Large intestine (tissue), 3 donors: ENCODE measurements at regions not wholly inside any gene's neighbourhood (a gene's known extent, or its start where the extent isn't known, plus 50 kb on each side); places are given as distances from the start of the nearest gene placed in this dataset.

ENCODE experiments used
- DNase-seq, 2 donors: peaks; one replicate each; pipeline versions ENCODE4 v3.0.0 to v3.0.0-alpha.2; 2013
- H3K27ac ChIP-seq: one replicate; pipeline ENCODE4 v1.5.1; 2013; ENCODE audit warnings: low read length
- H3K27me3 ChIP-seq: 2 replicates; pipeline ENCODE4 v1.6.1; 2013; ENCODE audit warnings: low read length; ENCODE audit not compliant: control insufficient read depth, insufficient read depth
- H3K36me3 ChIP-seq: 2 replicates; pipeline ENCODE4 v1.6.1; 2013; ENCODE audit warnings: low read length; ENCODE audit not compliant: control insufficient read depth, insufficient read depth
- H3K4me1 ChIP-seq: one replicate; pipeline ENCODE4 v1.6.1; 2013; ENCODE audit warnings: low read length; ENCODE audit not compliant: control insufficient read depth, insufficient read depth
- H3K4me3 ChIP-seq: one replicate; pipeline ENCODE4 v1.5.1; 2013; ENCODE audit warnings: low read length
- H3K9me3 ChIP-seq: one replicate; pipeline ENCODE4 v1.6.1; 2013; ENCODE audit warnings: mild to moderate bottlenecking, low read depth, low read length, moderate library complexity; ENCODE audit not compliant: control insufficient read depth
- WGBS: methylation state at CpG from one replicate; pipeline ENCODE4 v1.1.5; 2013; ENCODE audit warnings: low lambda C conversion rate; ENCODE audit not compliant: insufficient coverage; 5-methylcytosine and 5-hydroxymethylcytosine counted together

DNA sequence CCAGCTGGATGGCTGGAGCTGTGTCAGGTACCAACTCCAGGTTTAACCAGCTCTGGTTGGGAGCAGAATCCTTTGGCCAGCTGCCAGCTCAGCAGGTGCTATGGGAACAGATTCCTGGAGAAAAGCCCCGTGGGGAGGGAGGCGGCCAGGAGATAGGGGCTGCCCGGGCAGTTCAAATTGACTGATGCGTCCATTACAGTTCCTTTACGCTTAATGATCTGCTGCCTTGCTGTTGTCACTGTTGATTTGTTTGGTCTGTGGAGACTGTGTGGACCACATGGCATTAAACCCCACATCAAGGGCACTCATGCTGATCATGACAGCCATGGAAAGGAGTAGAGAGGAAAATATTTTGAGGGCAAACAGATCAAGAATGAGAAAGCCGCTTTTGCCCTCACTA, 200.0 kb downstream of the TSN start:
- Histone ChIP-seq H3K27me3 (peaks cover 10% of the 10 kb centered on the region), H3K4me3 (no peak overlapping the region), H3K36me3 (no peaks in the 10 kb centered on the region), H3K27ac (no peak overlapping the region), H3K4me1 (no peaks in the 10 kb centered on the region), H3K9me3 (no peaks in the 10 kb centered on the region)
- no peak for DNase-seq
- WGBS = 80% methylated on average over 1 of the region's 6 CpGs

- Histone ChIP-seq H3K4me3 (no peak overlapping the region), H3K27me3 (peaks cover 10% of the 10 kb centered on the region), H3K9me3 (no peaks in the 10 kb centered on the region), H3K4me1 (no peaks in the 10 kb centered on the region), H3K27ac (no peak overlapping the region), H3K36me3 (no peaks in the 10 kb centered on the region)
- no peak for DNase-seq
- WGBS = no CpG with 5 or more reads among the region's 9 CpGs
Observed at GRCh38 chr2:121955872-121956271, 200.4 kb downstream of the TSN start.

DNA sequence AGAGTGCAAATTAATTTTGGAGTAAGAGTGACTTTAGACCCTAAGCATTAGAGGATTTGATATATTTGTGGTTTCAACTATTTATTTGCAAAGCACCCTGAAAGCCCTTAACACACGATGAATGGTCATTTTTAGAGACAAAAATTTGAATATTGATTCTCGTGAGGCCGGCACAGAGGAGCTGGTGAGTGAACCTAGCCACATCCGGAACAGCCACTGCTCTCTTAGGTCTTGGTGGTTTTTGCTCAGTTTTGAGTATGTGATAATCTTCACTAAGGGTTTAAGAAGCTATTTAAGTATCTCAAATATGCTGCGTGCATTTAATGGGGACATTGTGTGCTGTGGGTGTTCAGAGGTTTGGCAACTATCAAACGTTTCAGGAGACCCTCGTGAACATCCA, 204.8 kb downstream of the TSN start:
- H3K27ac ChIP-seq = no peak overlapping the region
- no peak for DNase-seq
- H3K27me3 ChIP-seq = peaks cover 6% of the 10 kb centered on the region
- peaks cover under 1% of the 10 kb centered on the region for H3K4me1 ChIP-seq
- H3K36me3 ChIP-seq = no peaks in the 10 kb centered on the region
- H3K9me3 ChIP-seq = no peaks in the 10 kb centered on the region
- no peak overlapping the region for H3K4me3 ChIP-seq
- WGBS = 60% methylated on average over 1 of the region's 7 CpGs

DNA sequence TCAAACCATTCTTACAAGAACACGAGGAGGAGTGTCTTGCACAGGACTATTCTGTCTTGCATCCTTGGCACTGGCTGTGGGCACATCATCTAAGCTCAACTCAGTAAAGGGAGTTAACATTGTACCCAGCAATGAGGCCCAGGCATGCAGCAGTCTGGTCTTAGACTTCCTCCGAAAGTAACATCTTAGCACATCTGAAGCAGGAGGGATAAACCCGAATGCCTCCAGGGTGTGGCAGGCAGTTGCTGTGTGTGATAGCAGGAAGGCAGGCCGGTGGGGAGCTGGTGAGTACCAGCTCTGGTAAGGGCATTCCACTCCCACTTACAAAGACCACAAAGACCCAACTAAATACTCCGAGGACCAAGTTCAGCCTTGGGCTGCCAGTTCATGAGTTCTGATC, 206.3 kb downstream of the TSN start:
- H3K36me3 ChIP-seq = no peaks in the 10 kb centered on the region
- no peak for DNase-seq
- H3K9me3 ChIP-seq = no peaks in the 10 kb centered on the region
- H3K27ac ChIP-seq = no peak overlapping the region
- H3K4me3 ChIP-seq = no peak overlapping the region
- no CpG with 5 or more reads among the region's 5 CpGs for WGBS
- peaks cover 7% of the 10 kb centered on the region for H3K4me1 ChIP-seq
- H3K27me3 ChIP-seq = no peaks in the 10 kb centered on the region

- Histone ChIP-seq H3K4me1 (peaks cover 7% of the 10 kb centered on the region), H3K27ac (peak overlapping the region; percentile 88), H3K9me3 (no peaks in the 10 kb centered on the region), H3K4me3 (peak overlapping the region; percentile 3), H3K27me3 (no peaks in the 10 kb centered on the region), H3K36me3 (no peaks in the 10 kb centered on the region)
- peak; percentile 71 to 82 for DNase-seq
- 71% methylated on average over 5 of the region's 7 CpGs for WGBS
Observed at GRCh38 chr2:121965661-121966060, 210.2 kb downstream of the TSN start.

DNA sequence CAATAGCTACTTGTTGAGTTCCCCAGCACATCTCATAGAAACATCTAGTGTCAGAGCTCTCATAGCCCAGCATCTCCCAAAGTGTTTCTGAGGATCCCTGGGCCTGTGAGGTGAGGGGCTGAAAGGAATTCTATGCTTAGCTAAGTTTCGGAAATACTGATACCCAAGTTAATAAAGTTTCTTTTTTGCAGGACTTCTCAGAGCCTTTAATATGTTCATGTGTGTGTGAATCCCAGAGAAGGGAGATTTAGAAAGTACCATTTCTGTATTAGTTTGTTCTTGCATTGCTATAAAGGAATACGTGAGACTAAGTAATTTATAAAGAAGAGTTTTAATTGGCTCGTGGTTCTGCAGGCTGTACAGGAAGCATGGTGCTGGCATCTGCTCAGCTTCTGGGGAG, 211.2 kb downstream of the TSN start:
- Histone ChIP-seq H3K36me3 (no peaks in the 10 kb centered on the region), H3K9me3 (no peaks in the 10 kb centered on the region), H3K27me3 (no peaks in the 10 kb centered on the region), H3K4me3 (no peak overlapping the region), H3K4me1 (peaks cover 7% of the 10 kb centered on the region), H3K27ac (no peak overlapping the region)
- WGBS = no CpG with 5 or more reads among the region's 3 CpGs
- no peak for DNase-seq

DNA sequence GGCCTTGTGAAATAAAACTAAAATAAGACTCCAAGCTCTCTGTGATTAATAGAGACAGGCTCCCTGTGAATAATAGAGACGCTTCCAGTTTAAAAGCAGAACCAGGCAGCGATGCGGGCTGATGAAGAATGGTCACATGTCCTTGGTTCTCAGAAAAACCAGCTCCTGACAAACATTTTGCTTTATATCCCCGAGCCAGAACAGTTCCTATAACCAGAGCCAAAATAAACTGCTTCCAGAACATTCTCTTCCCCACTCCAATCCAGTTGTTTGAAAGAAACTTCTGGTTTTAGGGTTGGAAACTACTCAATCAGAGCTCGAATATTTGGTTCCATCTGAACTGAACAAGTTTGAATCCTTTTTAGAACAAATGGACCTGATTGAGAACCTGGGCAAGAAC, 213.7 kb downstream of the TSN start:
- H3K9me3 ChIP-seq = no peaks in the 10 kb centered on the region
- peaks cover 11% of the 10 kb centered on the region for H3K4me1 ChIP-seq
- H3K4me3 ChIP-seq = no peak overlapping the region
- WGBS = 72% methylated on average over 2 of the region's 5 CpGs
- H3K27me3 ChIP-seq = no peaks in the 10 kb centered on the region
- no peak overlapping the region for H3K27ac ChIP-seq
- no peak for DNase-seq
- H3K36me3 ChIP-seq = no peaks in the 10 kb centered on the region

DNA sequence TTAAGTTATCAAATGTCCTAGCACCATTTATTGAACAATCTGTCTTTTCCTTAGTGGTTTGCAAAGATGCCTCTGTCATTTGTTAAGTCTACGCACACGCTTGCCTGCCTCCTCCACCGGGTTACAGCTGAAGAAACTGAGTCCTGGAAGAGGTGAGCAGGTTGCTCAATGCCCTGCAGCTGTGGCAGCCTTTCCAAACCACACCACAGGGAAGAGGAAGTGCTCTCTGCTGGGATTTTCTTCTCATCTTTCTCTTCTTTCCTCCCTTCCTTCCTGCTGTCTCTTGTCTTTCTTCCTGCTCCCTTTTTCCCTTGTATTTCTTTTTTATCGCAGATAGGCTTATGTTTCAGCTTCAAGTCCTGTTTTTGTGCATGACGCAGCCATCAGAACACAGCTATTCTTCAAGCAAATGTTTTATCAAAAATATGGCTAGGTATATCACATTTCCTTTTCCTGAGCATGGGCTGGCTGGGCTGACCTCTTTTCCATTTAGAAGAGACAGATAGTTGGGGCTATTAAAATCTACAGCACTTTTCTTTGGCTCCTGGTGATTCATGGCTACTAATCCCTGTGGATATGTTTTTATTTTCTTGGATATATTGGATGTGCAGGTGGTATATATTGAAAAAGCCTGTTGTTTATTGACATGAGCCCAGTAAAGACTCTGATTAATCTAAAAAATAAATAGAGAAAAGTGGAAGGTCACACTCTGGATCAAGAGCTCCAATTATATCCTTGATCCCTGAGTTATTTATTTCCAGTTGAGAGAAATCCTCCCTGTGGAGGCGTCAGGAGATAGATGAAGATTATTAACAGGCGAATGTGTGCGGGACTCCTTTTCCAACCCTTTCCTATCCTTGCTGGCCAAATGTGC, 214.6 kb downstream of the TSN start:
- 79% methylated on average over 3 of the region's 8 CpGs for WGBS
- Histone ChIP-seq H3K4me3 (no peak overlapping the region), H3K27ac (no peak overlapping the region), H3K27me3 (no peaks in the 10 kb centered on the region), H3K4me1 (peaks cover 19% of the 10 kb centered on the region), H3K36me3 (no peaks in the 10 kb centered on the region), H3K9me3 (no peaks in the 10 kb centered on the region)
- DNase-seq = no peak

DNA sequence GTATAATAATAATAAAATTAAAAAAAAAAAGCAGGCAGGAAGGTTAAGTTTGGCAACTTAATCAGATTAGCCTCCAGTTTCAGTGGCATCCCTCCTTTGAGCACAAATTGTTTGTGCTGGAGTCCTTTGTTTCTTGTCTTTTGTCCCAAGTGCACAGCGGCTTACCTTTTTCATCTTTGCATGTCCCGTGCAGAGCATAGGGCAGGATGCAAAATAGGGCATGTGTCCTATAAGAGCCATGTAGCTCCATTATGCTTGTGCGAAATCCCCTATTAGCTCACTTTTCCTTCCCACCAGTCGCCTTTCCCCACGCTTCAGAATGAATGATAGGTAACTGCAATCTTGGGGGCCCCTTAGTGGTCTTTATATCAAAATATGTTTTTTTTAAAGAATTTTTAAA, 216.8 kb downstream of the TSN start:
- DNase-seq = no peak
- no peak overlapping the region for H3K27ac ChIP-seq
- peaks cover 26% of the 10 kb centered on the region for H3K4me1 ChIP-seq
- H3K36me3 ChIP-seq = no peaks in the 10 kb centered on the region
- H3K27me3 ChIP-seq = no peaks in the 10 kb centered on the region
- no peak overlapping the region for H3K4me3 ChIP-seq
- WGBS = 93% methylated on average over 3 of the region's 5 CpGs
- H3K9me3 ChIP-seq = no peaks in the 10 kb centered on the region

- peak; percentile 94 to 95 for DNase-seq
- H3K4me3 ChIP-seq = no peak overlapping the region
- peak overlapping the region; percentile 63 for H3K27ac ChIP-seq
- H3K9me3 ChIP-seq = peaks cover 3% of the 10 kb centered on the region
- no peaks in the 10 kb centered on the region for H3K36me3 ChIP-seq
- WGBS = no CpG with 5 or more reads among the region's 13 CpGs
- peaks cover 26% of the 10 kb centered on the region for H3K4me1 ChIP-seq
- no peaks in the 10 kb centered on the region for H3K27me3 ChIP-seq
Observed at GRCh38 chr2:121974897-121975661, 219.6 kb downstream of the TSN start.
